Liver (tissue), 8 donors: ENCODE measurements at regions not wholly inside any gene's neighbourhood (a gene's known extent, or its start where the extent isn't known, plus 50 kb on each side); places are given as distances from the start of the nearest gene placed in this dataset.

Experiments used
- DNase-seq: peaks from one replicate; pipeline ENCODE4 v3.0.0-alpha.2; 2017; ENCODE audit warnings: low spot score
- H3K27ac ChIP-seq, 2 donors: one replicate each; pipeline ENCODE4 v1.7.0; 2013; ENCODE audit warnings: inconsistent platforms in 2 of 2, low read length in 2 of 2, control low read depth in 1 of 2, low read depth in 1 of 2, mild to moderate bottlenecking in 1 of 2
- H3K27me3 ChIP-seq, 4 donors: one replicate each; pipeline versions ENCODE4 v1.6.1 to v1.7.0; 2013; ENCODE audit warnings: low read length in 3 of 4, inconsistent platforms in 1 of 4, mild to moderate bottlenecking in 1 of 4, moderate library complexity in 1 of 4; ENCODE audit not compliant: control insufficient read depth in 4 of 4, insufficient read depth in 4 of 4
- H3K36me3 ChIP-seq, 4 donors: one replicate each; pipeline versions ENCODE4 v1.6.1 to v1.7.0; 2013; ENCODE audit warnings: low read length in 3 of 4, mild to moderate bottlenecking in 3 of 4, low read depth in 1 of 4, moderate library complexity in 1 of 4; ENCODE audit not compliant: control insufficient read depth in 4 of 4, insufficient read depth in 3 of 4
- H3K4me1 ChIP-seq, 4 donors: one replicate each; pipeline versions ENCODE4 v1.6.1 to v1.7.0; 2013; ENCODE audit warnings: low read length in 3 of 4, mild to moderate bottlenecking in 3 of 4, moderate library complexity in 1 of 4; ENCODE audit not compliant: control insufficient read depth in 4 of 4, insufficient read depth in 4 of 4
- H3K4me3 ChIP-seq, 3 donors: one replicate each; pipeline versions ENCODE4 v1.6.1 to v1.7.0; 2013; ENCODE audit warnings: low read length in 3 of 3, control low read depth in 1 of 3, low read depth in 1 of 3, mild to moderate bottlenecking in 1 of 3
- H3K9ac ChIP-seq, 2 donors: one replicate each; pipeline ENCODE4 v1.7.0; 2013; ENCODE audit warnings: low read length in 2 of 2, mild to moderate bottlenecking in 2 of 2, moderate library complexity in 2 of 2, control low read depth in 1 of 2, low read depth in 1 of 2
- H3K9me3 ChIP-seq, 4 donors: one replicate each; pipeline versions ENCODE4 v1.6.1 to v1.7.0; 2013; ENCODE audit warnings: low read length in 3 of 4; ENCODE audit not compliant: control insufficient read depth in 4 of 4
- ATF3 ChIP-seq: IDR thresholded peaks from 2 replicates; pipeline ENCODE4 v1.6.1; 2016; ENCODE audit warnings: antibody characterized with exemption
- CTCF ChIP-seq: fragments of 150-350 bp; IDR thresholded peaks from 2 replicates; pipeline ENCODE4 v1.5.1; 2017; ENCODE audit warnings: improper control_type of control experiment, low read depth, low read length; ENCODE audit not compliant: missing input control
- EGR1 ChIP-seq, 2 donors: IDR thresholded peaks; 2 replicates each; pipeline ENCODE4 v1.6.1; 2016 to 2018; ENCODE audit warnings: antibody characterized with exemption in 2 of 2, low read depth in 2 of 2
- FOXA1 ChIP-seq: IDR thresholded peaks from 2 replicates; pipeline ENCODE4 v1.6.1; 2016; ENCODE audit warnings: antibody characterized with exemption
- FOXA2 ChIP-seq: IDR thresholded peaks from 2 replicates; pipeline ENCODE4 v1.6.1; 2016; ENCODE audit warnings: antibody characterized with exemption
- GABPA ChIP-seq, 2 donors: IDR thresholded peaks in 1 of 2; conservative IDR thresholded peaks in 1 of 2; 2 replicates each; pipeline ENCODE4 v1.6.1; 2016; ENCODE audit warnings: antibody characterized with exemption in 2 of 2, mild to moderate bottlenecking in 1 of 2, moderate library complexity in 1 of 2
- HNF4A ChIP-seq, 2 donors: conservative IDR thresholded peaks; 2 replicates each; pipeline ENCODE4 v1.6.1; 2016; ENCODE audit warnings: antibody characterized with exemption in 2 of 2, mild to moderate bottlenecking in 2 of 2
- HNF4G ChIP-seq: IDR thresholded peaks from 2 replicates; pipeline ENCODE4 v1.6.1; 2016; ENCODE audit warnings: antibody characterized with exemption
- JUND ChIP-seq, 2 donors: IDR thresholded peaks; 2 replicates each; pipeline ENCODE4 v1.6.1; 2016; ENCODE audit warnings: antibody characterized with exemption in 2 of 2
- MAX ChIP-seq: IDR thresholded peaks from 2 replicates; pipeline ENCODE4 v1.6.1; 2016; ENCODE audit warnings: antibody characterized with exemption
- NR2F2 ChIP-seq: IDR thresholded peaks from 2 replicates; pipeline ENCODE4 v1.6.1; 2016; ENCODE audit warnings: antibody characterized with exemption
- RAD21 ChIP-seq, 2 donors: IDR thresholded peaks; 2 replicates each; pipeline ENCODE4 v1.6.1; 2016; ENCODE audit warnings: antibody characterized with exemption in 2 of 2, mild to moderate bottlenecking in 2 of 2
- REST ChIP-seq: IDR thresholded peaks from 2 replicates; pipeline ENCODE4 v1.6.1; 2016; ENCODE audit warnings: antibody characterized with exemption, mild to moderate bottlenecking
- RXRA ChIP-seq, 2 donors: IDR thresholded peaks; 2 replicates each; pipeline ENCODE4 v1.6.1; 2017 to 2018; ENCODE audit warnings: antibody characterized with exemption in 2 of 2, mild to moderate bottlenecking in 1 of 2
- SP1 ChIP-seq: IDR thresholded peaks from 2 replicates; pipeline ENCODE4 v1.6.1; 2018; ENCODE audit warnings: antibody characterized with exemption, mild to moderate bottlenecking
- TAF1 ChIP-seq: conservative IDR thresholded peaks from 2 replicates; pipeline ENCODE4 v1.6.1; 2016; ENCODE audit warnings: antibody characterized with exemption, mild to moderate bottlenecking
- YY1 ChIP-seq: IDR thresholded peaks from 2 replicates; pipeline ENCODE4 v1.6.1; 2016; ENCODE audit warnings: antibody characterized with exemption, mild to moderate bottlenecking
- ZBTB33 ChIP-seq: IDR thresholded peaks from 2 replicates; pipeline ENCODE4 v1.6.1; 2016; ENCODE audit warnings: antibody characterized with exemption
- WGBS: extraction: QIAGEN DNeasy Blood & Tissue Kit; methylation state at CpG from one replicate; pipeline ENCODE4 v1.1.7; 2013; 5-methylcytosine and 5-hydroxymethylcytosine counted together
- donor health status: healthy.
- donor health status: healthy.
- donor health status: healthy.
- donor health status: healthy.
- donor health status: healthy.

GRCh38 chr18:47727409-47727808 is 203.1 kb downstream of the SMAD2 start:
- no peak for DNase-seq
- Histone ChIP-seq H3K27me3 (peaks cover 0 to 6% (median 0%) of the 10 kb centered on the region in 4 donors), H3K9me3 (no peaks in the 10 kb centered on the region), H3K4me3 (no peak overlapping the region), H3K36me3 (no peaks in the 10 kb centered on the region), H3K9ac (no peak overlapping the region), H3K4me1 (no peaks in the 10 kb centered on the region), H3K27ac (no peak overlapping the region)
- TF ChIP-seq ATF3: no peak
- no peak for TF ChIP-seq SP1
- TF ChIP-seq REST: no peak
- TF ChIP-seq JUND (IDR thresholded peaks at IDR 0.05): no peak
- TF ChIP-seq RAD21 (IDR thresholded peaks at IDR 0.05): no peak
- TF ChIP-seq FOXA1: no peak
- TF ChIP-seq GABPA (IDR thresholded peaks at IDR 0.05 in 1 of 2, conservative IDR thresholded peaks at IDR 0.05 in 1 of 2): no peak
- no peak for TF ChIP-seq MAX
- TF ChIP-seq RXRA (IDR thresholded peaks at IDR 0.05): no peak
- no peak for TF ChIP-seq NR2F2
- TF ChIP-seq ZBTB33: no peak
- TF ChIP-seq TAF1: no peak
- TF ChIP-seq HNF4A (conservative IDR thresholded peaks at IDR 0.05): no peak
- no peak for TF ChIP-seq HNF4G
- TF ChIP-seq EGR1 (IDR thresholded peaks at IDR 0.05; ENCODE audit: low read depth in 2 of 2): no peak
- WGBS: 76% methylated on average over 5 of the region's 5 CpGs

- 56% methylated on average over 1 of the region's 1 CpG for WGBS
- no peak for DNase-seq
- H3K36me3 ChIP-seq: no peaks in the 10 kb centered on the region
- TF ChIP-seq HNF4A (conservative IDR thresholded peaks at IDR 0.05) (no peak), ZBTB33 (no peak), SP1 (no peak), HNF4G (no peak), EGR1 (IDR thresholded peaks at IDR 0.05; ENCODE audit: low read depth in 2 of 2) (no peak), FOXA2 (no peak), REST (no peak), RAD21 (IDR thresholded peaks at IDR 0.05) (no peak), TAF1 (no peak), MAX (no peak), GABPA (IDR thresholded peaks at IDR 0.05 in 1 of 2, conservative IDR thresholded peaks at IDR 0.05 in 1 of 2) (no peak), YY1 (no peak), JUND (IDR thresholded peaks at IDR 0.05) (no peak), CTCF (no peak), NR2F2 (no peak), FOXA1 (no peak)
These were observed 203.9 kb downstream of the SMAD2 start for GRCh38 chr18:47726550-47726949.

More at GRCh38 chr18:47726550-47726949, 203.9 kb downstream of the SMAD2 start:
- no peaks in the 10 kb centered on the region for H3K4me1 ChIP-seq
- no peak overlapping the region for H3K9ac ChIP-seq
- H3K9me3 ChIP-seq: no peaks in the 10 kb centered on the region
- no peak overlapping the region for H3K27ac ChIP-seq
- no peak overlapping the region for H3K4me3 ChIP-seq
- H3K27me3 ChIP-seq: peaks cover 0 to 6% (median 0%) of the 10 kb centered on the region in 4 donors
